ENCODE measurements at regions not wholly inside any gene's neighbourhood (a gene's known extent, or its start where the extent isn't known, plus 50 kb on each side); places are given as distances from the start of the nearest gene placed in this dataset.
A peak's percentile ranks its signal among the peaks of the same experiment; 100 is the strongest.

DNA sequence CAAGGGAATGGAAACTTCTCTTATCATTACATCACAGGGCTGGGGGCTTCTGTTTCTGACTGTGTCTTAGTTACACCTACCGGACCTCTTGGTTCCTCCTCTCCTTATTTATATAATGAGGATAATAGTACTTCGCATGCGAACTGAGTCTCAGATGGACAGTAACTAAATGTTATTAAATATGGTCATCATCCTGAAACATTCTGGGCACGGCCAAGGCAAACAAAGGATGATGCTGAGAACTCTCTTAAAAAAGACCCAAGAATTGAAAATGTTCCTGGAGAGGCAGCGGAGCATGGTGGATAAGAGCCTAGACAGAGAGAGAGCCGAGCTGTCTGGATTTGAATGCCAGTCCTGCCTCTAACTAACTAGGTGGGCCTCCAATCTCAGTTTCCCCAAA lies 119.8 kb upstream of the SASH1 start:
- DNase-seq (ENCODE audit: low read depth): no peak
- TF ChIP-seq, protein P1, sequence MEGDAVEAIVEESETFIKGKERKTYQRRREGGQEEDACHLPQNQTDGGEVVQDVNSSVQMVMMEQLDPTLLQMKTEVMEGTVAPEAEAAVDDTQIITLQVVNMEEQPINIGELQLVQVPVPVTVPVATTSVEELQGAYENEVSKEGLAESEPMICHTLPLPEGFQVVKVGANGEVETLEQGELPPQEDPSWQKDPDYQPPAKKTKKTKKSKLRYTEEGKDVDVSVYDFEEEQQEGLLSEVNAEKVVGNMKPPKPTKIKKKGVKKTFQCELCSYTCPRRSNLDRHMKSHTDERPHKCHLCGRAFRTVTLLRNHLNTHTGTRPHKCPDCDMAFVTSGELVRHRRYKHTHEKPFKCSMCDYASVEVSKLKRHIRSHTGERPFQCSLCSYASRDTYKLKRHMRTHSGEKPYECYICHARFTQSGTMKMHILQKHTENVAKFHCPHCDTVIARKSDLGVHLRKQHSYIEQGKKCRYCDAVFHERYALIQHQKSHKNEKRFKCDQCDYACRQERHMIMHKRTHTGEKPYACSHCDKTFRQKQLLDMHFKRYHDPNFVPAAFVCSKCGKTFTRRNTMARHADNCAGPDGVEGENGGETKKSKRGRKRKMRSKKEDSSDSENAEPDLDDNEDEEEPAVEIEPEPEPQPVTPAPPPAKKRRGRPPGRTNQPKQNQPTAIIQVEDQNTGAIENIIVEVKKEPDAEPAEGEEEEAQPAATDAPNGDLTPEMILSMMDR (IDR thresholded peaks at IDR 0.05; ENCODE audit: insufficient read depth, low read depth, low read length, missing control alignments): no peak
- no peak overlapping the region for H3K4me3 ChIP-seq (ENCODE audit: low read length)

DNA sequence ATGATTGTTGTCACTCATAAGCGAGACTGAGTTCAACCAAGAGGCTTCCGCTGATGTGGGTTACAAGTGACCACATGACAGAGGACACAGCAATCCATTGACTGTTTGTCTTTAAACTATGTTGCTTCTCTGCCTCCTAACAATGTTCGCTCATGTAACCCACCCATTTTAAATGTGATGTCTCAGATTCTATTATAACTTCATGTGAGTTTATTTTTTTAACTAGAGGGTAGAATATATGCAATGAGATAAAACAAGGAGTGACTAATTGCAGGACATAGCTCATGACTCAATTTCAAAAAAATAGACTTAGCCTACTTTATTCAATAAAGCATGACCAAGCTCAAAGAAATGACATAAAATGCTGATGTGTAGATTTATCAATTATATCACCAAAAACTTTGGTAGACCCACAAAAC lies 119.2 kb upstream of the SASH1 start:
- H3K4me3 ChIP-seq (ENCODE audit: low read length): no peak overlapping the region
- DNase-seq (ENCODE audit: low read depth): peak; percentile 50
- TF ChIP-seq, protein P1 (IDR thresholded peaks at IDR 0.05; ENCODE audit: insufficient read depth, low read depth, low read length, missing control alignments): no peak

DNA sequence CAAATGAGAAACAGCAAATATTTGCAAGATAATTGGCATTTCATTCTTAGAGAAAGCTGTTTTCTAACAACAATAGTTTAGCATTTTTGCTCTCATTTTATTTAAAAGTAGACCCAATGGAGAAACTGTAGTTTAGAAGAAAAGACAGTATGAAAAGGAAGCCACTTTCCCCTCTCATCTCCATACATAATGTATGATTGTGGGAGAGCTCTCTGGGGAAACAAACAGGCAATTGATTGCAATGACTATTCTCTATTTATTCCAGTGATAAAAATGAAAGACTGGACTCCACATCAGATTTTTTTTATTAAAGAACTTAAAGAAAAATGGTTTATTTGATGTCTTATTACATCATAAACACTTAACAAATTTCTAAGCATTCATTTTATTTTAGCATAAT lies 116.8 kb upstream of the SASH1 start:
- DNase-seq (ENCODE audit: low read depth): no peak
- TF ChIP-seq, protein P1 (IDR thresholded peaks at IDR 0.05; ENCODE audit: insufficient read depth, low read depth, low read length, missing control alignments): no peak
- H3K4me3 ChIP-seq (ENCODE audit: low read length): no peak overlapping the region

DNA sequence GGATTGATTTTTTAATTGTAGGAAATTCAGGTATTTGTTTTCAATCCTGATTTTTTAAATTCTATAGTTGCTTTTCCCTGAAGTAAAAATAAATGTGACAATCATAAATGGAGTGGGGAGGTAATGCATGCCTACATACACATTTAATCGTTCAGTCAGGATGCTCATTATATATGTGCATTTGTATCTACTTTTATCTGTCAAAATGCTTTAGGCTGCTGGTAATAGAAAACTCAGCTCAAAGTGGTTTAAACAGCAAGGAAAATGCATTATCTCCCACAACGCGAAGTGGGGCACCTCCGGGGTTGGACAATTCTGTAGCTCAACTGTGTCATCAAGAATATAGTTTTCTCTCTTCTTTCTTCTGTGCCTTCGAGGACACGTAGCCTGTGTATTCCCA lies 116.4 kb upstream of the SASH1 start:
- no peak overlapping the region for H3K4me3 ChIP-seq (ENCODE audit: low read length)
- TF ChIP-seq, protein P1 (IDR thresholded peaks at IDR 0.05; ENCODE audit: insufficient read depth, low read depth, low read length, missing control alignments): no peak

DNA sequence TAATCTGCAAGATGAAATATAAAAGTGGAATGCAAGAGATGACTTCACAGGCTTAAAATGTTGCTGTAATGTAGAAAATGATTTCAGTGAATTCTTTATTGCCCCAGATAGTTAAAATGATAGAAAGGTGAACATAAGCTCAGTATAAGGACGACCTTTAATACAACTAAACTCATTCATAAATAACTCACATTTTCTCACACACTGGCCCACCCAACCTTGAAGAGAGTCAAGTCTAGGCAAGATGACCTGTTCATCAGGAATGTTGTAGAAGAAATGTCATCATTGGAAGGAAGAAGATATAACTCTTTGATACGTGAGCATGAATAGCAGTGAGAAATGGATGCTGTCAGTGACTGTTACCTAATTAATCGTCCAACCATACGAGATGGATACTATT lies 111.1 kb upstream of the SASH1 start:
- TF ChIP-seq, protein P1 (IDR thresholded peaks at IDR 0.05; ENCODE audit: insufficient read depth, low read depth, low read length, missing control alignments): no peak
- no peak overlapping the region for H3K4me3 ChIP-seq (ENCODE audit: low read length)
- peak; percentile 74 for DNase-seq (ENCODE audit: low read depth)

More for the DNA sequence above, 116.4 kb upstream of the SASH1 start:
- DNase-seq (ENCODE audit: low read depth): no peak

DNA sequence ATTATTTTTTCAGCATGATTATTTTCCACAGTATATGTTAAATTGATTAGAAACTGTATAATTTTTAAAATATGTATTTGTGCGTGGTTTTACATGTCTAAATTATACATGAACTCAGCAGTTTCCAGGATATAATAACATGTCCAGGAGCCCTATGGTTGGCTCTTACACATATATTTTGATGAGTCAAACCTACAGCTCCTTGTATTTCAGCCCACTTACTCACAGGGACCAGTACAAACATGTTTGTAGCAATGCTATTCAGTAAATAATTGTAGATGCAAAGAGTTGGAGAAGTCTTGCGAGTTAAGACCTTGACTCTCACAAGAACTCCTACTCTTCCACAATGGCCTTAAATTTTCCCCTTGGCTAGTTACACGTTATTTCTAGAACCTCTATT lies 107.2 kb upstream of the SASH1 start:
- DNase-seq (ENCODE audit: low read depth): peak; percentile 94
- no peak overlapping the region for H3K4me3 ChIP-seq (ENCODE audit: low read length)
- TF ChIP-seq, protein P1 (IDR thresholded peaks at IDR 0.05; ENCODE audit: insufficient read depth, low read depth, low read length, missing control alignments): no peak

DNA sequence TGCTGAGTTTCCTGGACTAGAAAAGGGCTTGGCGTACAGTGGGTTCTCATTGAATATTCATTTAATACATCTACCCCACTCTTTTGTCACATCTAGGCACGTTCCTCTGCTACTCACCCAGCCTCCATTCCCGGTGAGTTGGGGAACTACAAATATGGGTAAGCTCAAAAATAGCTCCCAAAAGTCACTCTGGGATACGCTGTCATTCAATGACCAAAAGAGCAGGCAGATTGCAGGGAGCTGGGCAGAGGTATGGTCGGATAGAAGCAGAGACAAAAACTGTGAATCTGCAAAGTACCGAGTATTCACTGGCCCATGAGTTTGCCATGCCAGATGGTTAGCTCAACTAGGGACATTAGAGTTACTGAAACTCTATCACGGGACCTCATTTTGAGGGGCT lies 103.9 kb upstream of the SASH1 start:
- H3K4me3 ChIP-seq (ENCODE audit: low read length): no peak overlapping the region
- DNase-seq (ENCODE audit: low read depth): no peak
- TF ChIP-seq, protein P1 (IDR thresholded peaks at IDR 0.05; ENCODE audit: insufficient read depth, low read depth, low read length, missing control alignments): no peak
